ENCODE measurements at regions not wholly inside any gene's neighbourhood (a gene's known extent, or its start where the extent isn't known, plus 50 kb on each side); places are given as distances from the start of the nearest gene placed in this dataset.

DNA sequence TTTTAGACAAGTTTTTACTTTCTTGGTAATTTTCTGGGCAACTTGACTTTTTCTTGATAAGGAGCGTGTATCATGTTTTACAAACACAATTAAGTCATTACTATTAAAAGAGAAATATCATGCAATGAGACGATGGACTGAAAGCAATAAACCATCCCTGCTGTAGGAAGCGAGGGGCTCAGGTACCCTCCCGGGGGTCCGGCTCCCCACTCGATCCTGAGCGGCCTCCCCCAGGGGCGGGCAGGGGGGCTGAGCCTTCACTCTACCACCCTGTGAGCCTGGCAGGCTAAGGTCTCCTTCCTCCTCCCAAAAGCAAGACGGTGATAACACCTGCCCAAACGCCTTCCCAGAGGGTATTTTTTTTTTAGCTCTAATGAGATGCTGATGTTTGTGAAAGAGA, 51.8 kb upstream of the ADGRA1 start:
- DNase-seq: no peak

DNA sequence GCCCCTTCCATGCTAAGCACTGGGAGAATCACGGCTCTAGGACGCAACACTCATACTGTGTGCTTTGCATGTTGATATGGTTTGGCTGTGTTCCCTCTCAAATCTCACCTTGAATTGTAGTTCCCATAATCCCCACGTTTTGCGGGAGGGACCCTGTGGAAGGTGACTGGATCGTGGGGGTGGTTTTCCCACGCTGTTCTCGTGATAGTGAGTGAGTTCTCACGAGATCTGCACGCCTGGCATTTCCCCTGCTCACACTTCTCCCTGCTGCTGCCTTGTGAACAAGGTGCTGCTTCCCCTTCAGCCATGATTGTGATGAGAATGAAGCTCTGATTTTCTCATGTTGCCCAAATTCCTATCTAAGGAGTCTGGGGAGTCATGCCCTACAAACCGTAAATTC, 53.0 kb upstream of the ADGRA1 start:
- no peak for DNase-seq

DNA sequence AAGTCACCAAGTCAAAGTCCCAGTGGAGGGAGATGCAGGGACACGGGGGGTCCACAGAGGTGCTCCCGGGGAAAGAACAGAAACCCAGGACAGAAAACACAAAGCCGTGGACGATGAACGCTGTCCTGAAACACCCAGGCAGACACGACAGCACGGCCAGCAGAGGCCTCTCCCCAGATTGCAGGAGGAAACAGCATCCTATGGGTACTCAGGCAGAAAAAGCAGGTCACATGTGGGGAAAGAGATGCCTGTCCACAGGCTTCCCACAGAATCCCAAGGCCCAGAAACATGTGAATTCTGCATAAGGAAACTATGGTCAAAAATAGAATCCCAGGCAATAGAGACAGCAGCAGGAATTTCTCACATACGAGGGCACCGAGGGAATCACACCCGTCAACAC, 53.6 kb upstream of the ADGRA1 start:
- DNase-seq: no peak

DNA sequence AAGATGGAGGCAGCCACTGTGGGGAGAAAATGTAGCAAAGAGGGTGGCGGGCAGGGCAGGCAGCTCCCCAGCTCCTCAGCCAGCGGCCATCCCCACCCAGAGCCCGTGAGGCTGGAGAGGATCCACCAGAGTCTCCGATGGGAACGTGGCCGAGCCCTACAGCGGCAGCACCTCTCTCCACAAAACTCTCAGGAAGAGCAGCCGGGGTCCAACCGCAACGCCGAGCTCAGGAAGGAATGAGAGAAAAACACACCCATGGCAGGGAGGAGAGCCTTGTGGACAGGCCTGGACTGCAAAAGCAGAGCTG, 54.0 kb upstream of the ADGRA1 start:
- no peak for DNase-seq

DNA sequence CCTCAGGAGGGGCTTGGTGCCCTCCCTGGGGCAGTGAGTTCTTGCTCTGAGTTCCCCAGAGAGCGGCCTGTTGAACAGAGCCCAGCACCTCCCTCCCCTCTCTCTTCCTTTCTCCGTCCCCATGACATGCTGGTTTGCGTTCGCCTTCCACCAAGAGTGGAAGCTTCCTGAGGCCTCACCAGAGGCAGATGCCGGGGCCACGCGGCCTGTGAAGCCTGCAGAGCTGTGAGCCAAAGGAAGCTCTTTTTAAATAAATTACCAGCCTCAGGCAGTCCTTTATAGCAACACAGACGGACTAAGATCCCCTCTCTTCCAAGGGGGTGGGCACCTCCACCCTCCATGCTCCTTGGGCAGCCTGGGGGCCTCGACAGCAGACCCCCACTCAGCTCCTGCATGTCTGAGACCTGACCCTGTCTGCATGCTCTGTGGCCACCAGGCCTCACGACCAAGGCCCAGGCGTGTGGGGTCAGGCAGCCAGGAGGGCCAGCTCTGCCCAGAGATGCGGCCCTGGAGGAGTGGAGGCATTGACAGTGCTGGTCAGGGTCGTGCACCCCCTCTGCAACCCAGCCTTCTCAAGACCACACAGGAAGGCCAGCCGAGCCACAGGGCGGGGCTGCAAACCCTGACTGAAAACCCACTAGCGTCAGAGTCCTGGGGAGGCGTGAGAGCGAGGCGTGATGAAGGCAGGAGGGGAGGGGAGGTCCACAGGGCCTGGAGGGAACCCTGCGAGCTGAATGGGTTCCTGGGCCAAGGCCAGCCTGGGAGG, 54.6 kb upstream of the ADGRA1 start:
- no peak for DNase-seq

DNA sequence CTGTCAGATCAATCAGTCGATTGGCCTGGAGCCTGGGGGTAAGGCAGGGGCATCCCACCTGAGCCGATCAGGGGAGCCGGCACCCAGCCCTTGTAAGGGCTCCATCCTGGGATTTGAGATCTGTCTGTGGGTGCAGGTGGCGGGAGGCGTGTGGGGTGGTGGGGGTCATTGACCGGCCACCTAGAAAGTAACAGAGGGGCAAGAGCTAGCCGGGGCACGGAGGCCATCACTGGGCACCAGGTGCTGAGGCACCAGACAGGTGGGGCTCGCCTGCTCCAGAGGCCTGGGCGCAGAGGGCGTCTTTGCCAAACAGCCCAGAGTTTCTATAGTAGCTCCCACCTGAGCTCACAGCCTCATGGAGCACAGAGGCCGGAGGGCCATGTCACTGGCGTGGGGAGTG, 55.5 kb upstream of the ADGRA1 start:
- no peak for DNase-seq

DNA sequence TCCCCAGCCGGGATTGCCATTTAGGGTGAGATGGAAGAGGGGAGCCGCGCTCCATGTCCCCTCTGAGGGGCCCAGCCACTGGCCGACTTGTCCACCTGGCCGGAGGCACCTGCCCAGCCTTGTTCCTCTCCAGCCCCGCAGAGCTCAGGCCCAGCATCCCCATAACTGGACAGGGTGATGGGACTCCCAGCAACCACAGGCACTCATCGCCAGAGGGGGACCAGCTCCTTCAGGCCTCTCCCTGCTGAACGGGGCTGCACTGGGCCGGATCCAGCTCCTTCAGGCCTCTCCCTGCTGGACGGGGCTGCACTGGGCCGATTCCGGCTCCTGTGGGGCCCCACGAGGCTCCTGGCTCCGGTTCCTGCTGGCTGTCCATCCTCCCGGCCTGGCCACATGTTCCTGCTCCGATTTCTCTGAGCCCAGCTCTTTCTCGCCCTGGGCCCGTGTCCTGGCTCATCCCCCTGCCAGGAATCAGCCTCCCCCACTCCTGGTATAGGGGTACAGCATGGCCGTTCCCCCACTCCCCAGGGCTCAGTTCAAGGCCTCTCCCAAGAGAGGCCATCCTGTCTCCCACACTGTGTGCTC, 56.1 kb upstream of the ADGRA1 start:
- no peak for DNase-seq

DNA sequence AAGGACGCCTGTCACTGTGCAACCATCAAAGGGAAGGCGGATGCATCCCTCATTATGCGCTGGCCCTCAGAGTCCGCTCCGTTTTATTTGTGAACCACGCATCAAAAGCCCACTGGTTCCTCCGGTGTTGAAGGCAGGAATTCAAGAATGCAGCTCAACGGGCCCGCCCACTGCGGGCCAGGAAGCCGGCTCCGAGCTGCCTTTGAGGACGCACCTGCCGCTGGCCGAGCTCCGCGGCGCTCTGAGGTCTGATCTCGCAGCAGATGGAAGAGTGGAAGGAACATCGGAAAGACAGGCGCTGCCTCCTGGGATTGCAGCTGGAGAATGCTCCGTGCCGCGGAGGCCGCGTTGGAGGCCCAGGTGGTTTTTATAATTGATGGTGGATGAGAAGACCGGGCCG, 56.9 kb upstream of the ADGRA1 start:
- no peak for DNase-seq

DNA sequence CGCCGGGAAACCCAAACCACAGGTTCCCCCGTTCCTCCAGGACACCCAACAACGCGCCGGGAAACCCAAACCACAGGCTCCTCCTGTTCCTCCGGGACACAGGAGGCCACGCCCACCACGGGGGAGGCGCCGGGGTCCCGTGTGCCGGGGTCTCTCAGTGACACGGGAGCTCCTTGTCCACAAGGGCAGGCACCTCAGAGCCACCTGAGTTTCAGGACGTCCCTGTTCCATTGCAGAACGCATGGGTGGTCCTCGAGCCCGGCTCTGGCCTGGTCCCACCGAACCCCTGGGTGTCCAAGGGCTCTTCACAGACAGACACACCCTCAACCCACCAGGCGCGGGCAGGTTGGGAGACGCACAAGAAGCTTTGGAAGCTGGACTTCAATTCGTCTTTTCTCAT, 57.6 kb upstream of the ADGRA1 start:
- DNase-seq: no peak

DNA sequence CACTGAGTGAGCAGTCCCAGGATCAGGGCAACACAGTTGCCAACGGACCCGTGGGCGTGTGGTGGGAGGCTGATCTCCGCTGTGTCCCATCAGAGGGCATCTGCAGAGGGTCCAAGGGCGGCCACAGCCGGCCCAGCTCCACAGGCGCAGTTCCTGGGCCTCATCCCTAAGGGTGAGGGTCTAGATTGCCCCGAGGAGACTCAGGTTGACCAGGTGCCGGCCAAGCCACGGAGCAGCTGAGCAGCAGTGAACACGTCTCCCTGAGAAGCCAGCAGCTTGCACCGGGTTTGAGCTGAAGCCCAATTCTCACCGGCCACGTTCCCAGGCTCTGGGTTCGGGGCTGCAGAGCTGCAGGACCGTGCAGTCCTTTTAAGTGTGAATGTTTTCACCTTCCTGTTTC, 58.8 kb upstream of the ADGRA1 start:
- no peak for DNase-seq

DNA sequence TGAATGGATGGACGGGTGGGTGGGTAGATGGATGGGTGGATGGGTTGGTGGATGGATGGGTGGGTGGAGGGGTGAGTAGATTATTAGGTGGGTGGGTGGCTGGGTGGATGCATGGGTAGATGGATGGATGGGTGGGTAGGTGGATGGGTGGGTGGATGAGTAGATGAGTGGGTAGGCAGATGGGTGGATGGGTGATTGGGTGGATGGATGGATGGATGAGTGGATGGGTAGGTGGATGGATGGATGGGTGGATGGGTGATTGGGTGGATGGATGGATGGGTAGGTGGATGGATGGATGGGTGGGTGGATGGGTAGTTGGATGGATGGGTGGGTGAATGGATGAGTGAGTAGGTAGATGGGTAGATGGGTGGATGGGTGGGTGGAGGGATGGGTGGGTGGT, 59.6 kb upstream of the ADGRA1 start:
- no peak for DNase-seq

DNA sequence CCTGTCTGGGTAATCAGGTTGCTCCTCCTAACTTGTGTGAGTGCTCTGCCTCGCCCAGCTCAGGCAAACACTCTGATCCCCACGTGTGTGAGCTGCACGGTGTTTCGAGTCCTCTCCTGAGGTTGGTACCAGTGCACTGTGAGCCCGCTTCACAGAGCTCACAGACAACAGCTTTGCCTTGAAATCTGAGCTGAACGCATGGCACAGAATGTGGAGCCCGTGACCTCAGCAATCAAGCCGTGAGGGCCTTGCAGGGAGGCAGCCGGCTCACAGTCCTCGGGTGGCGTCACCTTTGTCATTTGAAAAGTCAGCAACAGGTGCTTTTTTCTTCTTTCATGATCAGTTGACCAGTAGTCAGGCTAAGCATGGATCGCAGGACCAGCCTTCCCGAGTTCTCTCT, 60.2 kb upstream of the ADGRA1 start:
- DNase-seq: no peak

DNA sequence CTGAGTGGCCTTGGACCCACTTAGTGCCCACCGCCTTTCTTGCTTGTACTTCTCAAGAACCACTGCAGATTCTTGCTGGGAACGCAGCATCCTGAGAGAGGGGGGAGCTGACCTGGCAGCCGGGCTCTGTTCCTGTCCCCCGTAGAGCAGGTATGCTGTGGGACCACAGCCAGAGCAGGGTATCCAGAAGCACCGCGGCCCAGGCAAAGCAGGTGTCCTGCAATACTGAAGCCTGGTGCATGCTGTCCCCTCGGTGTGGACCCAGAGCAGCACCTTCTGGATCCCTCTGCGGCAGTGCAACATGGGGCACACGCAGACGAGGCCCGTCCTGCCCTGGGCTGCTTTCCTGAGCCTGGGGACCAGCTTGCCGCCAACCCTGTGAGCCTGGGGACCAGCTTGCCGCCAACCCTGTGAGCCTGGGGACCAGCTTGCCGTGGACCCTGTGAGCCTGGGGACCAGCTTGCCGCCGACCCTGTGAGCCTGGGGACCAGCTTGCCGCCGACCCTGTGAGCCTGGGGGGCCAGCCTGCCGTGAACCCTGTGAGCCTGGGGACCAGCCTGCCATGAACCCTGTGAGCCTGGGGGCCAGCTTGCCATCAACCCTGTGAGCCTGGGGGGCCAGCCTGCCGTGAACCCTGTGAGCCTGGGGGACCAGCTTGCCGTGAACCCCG, 60.9 kb upstream of the ADGRA1 start:
- no peak for DNase-seq

DNA sequence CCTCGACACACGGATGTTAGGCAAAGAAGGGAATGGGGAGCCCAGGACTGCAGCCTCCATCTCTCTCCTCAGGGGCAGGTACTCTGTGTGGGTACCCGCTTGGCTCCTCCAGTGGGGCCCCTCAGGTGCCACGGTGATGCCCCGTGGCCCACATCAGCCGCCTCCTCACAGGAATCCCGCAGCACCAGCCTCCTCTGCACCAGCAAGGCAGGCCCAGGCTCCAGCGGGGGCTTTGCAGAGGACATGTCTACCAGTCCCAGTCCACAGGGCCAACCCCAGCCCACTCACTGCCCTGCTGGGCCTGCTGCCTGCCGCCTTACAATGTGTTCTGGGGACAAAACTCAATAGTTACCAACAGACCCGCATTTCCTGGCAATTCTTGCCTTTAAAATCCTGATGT, 61.6 kb upstream of the ADGRA1 start:
- no peak for DNase-seq

DNA sequence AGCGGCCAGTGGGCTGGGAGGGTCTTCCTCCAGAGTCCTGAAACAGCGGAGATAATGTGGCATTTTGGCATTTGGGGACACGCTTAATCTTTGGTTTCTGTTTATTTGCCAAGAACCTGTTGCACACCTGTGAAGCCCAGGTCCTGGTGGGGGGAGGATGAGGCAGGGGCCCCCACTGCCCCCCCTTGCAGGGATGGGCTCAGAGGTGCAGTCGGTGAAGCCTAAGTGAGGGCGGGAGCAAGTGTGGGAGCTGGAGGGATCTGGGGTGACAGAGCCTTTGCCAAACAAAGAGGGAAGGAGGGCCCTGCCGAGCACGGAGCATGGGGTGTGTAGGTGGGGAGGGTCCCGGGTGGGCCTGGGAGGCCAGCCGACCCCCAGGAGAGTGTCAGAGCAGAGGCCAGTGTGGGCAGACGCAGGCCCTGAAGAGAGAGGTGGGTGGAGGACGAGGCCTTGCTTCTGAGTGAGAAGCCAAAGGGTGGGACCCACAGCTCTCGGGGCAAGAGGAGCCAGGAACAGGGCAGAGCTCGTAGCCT, 62.1 kb upstream of the ADGRA1 start:
- DNase-seq: no peak

DNA sequence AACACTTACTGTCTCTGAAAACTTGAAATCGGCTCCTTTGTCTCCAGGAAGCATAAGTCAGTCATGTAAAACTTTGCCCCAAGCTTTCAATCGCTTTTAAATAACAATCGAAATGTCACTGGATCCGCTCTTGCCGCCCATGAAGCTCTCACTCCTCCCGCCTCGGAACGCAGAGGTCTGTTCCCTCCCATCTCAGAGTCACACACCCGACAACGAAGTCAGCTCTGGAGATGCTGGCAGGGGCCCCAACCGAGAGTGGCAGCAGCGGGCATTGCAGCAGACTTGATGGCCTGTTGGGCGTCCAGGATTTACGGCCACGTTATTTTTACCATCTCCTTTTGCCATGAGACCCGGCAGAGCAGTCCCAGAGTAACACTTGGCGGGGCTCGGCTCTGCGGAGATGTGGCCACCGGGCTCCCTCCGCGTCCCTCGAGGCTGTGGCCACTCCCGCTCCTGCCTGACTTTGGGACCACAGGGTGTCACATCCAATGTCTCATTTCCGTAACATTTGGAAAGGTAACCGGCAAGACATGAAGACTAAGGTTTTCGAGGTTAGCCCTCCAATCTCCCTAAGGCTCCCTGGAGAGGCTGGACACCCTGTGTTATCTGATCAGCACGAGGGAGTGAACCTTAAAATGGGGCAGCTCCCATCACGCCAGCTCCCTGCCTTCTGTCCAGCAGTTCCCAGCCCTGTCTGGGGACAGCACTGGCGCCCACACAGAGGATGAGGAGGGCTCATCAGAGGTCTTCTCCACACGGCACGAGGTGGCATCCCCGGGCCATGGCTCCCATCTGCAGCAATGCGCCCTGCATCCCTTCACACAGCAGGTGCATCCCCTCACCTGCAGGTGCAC, 62.8 kb upstream of the ADGRA1 start:
- no peak for DNase-seq

DNA sequence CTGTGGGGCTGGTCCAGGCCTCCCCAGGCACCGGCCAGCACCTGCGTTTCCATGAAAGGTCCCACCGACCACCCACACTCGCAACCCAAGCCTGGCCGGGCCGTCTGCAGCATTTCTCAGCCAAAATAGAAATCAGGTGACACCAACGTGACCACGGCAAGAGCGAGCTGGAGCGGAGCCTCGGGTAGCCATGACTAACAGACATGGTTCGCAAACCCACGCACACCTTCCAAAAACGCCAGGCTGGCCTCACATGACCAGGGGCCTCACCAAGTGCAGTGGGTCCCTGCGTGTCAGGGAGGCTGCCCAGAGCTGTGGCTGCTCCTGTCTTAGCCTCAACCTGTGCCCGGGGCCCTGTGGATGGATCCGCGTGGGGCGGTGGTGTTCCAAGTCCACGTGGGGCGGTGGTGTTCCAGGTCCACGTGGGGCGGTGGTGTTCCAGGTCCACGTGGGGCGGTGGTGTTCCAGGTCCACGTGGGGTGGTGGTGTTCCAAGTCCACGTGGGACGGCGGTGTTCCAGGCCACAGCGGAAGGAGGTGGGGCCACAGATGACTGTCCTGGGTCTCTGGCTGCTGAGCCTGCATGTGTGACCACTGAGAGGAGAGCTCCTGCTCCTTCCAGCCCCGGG, 64.4 kb upstream of the ADGRA1 start:
- no peak for DNase-seq

DNA sequence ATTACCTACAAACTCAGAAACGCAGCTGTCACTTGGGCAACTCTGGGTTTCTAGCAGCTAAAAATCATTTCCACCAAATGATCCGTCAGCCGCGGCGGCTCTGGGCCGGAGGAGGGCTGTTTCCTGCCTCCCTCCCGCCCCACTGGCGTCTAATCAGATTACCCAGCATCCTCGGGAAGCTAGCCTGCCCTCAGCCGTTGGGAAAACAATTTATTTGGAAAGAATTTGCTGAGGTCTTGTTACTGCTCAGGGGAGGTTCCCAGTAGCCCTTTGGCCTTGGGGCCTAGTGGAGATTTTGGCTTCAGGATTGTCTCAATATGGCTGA, 65.0 kb upstream of the ADGRA1 start:
- DNase-seq: no peak

DNA sequence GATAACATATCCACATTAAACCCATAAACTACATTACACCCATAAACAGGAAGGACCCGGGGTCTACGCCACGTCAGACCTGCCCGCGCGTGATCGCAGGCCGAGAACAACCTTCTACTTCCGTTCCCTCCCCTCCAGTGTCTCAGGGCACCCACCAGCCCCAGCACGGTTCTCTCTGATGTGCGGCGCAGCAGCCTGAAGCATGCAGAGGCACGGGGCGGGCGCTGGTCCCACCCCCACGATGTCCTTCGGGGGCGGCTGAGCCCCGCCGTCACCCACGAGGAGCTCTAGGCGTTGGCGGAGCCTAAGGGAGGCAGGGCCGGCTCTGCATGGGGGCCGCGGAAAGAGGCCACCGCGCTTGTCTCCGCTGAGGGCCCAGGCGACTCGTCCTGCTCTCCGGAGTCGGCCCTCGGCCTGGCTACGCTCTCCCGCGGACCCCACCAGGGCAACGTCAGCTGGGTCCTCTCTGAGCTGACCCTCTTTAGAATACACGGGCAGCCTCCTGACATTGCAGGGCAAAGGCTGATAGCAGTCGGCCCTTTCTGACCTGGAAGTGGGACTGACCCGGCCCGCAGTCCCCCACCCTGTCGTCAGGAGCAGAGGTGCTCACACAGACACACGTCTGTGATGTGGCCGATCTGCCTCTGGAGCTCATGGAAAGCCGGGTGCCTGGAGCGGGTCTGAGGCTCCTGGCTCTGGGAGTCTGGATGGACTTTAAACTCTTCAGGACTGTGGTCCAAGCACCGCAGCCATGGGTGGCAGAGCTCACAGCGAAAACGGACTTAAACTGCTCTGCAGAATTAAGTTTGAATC, 65.6 kb upstream of the ADGRA1 start:
- DNase-seq: no peak

DNA sequence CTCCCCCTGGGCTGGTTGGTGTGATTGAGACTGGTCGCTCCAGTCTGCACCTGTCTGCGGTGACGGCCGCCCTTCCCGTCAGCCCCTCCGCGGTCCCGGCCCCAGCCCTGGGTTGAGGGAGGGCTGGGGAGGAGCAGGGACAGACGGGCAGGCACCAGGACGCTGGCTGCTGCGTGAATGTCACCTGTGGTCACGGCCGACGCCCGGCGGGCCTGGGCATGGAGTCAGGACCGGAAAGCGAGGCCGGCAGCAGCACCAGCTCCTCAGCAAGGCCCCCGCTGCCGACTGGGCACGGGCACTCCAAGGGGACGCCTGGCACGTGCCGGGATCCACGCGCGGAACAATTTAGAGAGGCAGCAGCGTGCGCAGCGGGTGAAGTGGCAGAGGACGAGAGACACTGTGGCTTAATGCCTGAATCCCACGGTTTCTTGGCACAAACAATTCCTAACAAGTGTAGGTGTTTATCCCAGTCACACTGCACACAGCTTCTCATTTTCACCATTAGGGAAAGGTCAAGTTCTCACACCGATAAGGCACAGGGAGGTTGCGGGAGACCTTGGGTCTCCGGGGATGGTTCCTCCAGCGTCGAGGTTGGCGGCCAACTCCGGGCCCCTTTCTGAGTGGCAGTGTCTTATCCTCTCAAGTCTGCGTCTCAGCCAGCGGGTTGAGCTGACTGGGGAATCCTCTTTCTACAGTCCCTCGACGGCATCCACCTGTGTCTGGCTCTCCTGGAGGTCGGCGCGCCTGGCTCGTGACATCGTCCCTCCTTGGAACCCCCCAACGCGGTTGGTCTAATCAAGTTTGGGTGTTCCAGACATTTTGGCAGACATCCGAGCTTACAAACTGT, 66.4 kb upstream of the ADGRA1 start:
- DNase-seq: no peak

DNA sequence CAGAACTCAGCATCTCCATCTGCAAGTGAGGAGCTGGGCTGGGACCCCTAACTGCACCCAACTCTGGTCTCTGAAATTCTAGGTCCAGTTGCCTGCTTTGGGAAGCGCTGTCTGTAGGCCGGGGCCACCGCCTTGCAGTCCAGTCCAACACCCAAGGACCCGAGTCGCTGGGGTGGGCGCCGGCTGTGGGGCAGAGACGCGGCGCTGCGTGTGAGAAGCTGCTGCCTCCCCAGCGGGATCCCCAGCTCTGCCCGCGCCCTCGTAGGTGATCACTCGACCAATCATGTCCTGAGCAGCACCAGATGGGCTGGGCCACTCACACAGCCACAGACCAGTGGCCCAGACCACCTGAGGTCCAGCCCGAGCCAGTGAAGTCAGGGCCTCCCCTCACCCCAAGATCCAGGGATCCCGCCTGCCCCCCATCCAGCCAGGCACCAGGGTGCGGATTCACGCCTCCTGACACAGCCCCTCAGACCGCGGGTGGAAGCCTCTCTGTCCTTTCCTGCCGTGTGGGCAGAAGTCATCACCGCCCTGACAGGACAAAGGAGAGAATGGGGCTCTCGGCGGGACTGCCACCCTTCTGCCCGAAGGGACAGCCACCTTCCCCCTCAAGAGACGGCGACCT, 67.4 kb upstream of the ADGRA1 start:
- DNase-seq: no peak
